ENCODE measurements at regions not wholly inside any gene's neighbourhood (a gene's known extent, or its start where the extent isn't known, plus 50 kb on each side); places are given as distances from the start of the nearest gene placed in this dataset.

DNA sequence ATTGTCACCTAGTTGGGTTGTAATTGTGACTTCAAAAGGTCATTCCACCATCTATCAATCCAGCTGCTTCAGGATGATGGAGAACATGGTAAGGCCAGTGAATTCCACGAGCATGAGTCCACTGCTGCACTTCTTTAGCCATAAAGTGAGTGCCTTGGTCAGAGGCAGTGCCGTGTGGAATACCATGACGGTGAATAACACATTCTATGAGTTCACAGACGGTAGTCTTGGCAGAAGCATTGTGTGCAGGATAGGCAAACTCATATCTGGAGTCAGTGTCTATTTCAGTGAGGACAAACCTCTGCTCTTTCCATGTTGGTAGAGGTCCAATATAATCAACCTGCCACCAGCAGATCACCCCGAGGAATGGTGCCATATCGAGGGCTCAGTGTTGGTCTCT, 650.9 kb downstream of the KCNJ2 start:
- DNase-seq: no peak

DNA sequence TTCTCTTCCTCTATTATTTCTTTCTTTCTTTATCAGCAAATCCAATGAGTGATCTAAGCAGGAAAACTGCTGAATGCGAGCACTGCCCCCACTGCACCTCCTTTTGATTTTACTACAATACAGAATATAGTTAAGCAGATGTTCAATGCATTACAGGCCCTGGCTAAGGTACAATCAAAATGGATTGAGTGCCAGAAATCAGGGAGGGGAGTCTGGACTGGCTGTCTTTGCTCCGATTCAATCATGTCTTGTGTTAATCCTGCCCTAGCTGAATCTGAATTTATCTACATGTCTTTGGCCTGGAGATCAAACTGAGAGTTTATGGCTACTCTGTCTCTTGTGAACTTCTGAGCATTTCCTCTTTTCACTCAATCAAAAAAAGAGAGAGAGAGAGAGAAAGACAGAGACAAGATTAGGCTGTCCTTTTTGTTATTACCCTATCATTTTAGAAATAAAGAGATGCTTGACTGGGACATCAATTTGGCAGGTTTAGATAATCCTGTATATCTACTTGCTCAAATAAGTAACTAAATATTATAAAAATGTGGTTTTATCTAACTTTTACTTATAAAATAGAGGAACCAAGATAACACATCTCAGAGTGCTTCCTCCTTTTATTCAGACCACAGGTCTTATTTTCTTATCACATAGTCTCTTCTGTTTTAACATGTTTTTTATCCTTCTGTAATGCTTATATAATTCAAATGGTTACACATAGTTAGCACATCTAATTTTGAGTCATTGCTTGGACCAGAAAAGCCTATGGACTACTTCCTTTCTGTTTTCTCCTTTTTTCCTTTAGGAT, 656.2 kb downstream of the KCNJ2 start:
- no peak for DNase-seq

DNA sequence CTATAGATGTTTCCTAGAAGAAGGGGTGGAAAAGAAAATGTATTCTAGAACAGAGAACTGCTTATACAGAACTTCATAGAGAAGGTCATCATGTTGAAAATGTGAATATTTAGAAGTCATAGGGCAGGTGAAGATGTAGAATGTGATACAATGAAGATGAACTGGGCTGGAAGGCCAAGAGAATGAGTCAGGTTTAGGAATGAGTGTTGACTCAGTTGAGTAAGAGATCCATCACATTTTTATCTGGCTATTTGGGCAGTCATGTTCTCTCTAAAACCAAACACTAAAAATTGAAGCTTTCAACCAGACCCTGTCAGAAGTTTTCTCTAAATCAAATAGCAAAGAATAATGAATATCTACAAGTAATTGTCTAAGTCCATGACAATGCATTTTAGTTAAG, 660.5 kb downstream of the KCNJ2 start:
- no peak for DNase-seq

DNA sequence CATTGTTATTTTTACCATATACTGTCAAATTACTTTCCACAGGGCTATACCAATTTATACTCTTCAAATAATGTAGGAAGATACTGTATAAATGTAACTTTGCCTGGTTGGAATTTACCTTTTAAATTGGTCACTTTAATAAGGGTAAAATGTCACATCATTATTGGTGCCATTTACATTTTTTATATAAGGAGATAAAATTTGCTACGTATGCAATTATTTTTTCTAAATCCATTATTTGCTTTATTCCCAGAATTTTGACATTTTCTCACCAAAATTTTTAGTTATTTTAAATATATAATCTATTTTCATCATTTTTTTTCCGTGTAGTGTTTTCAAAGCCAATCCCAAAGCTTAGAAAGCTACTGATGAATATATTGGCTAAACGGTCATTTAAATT, 664.7 kb downstream of the KCNJ2 start:
- no peak for DNase-seq

DNA sequence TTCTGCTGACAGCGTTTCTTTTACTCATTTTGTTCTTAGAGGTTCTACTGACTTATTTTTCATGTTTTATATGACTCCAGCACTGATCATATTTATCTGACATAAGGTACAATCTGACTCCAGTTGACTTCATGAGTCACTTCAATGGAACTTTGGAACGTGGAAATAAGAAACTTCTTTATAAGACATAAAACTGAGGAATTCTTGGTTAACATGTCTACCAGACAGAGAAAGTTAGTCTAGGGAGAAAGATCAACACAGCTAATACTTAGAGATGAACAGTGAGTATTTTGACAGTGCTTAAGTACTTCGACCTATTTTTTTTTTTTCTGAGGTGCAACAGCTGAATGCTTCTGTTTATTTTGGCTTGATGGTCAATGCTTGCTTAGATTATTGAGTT, 679.5 kb downstream of the KCNJ2 start:
- DNase-seq: no peak

DNA sequence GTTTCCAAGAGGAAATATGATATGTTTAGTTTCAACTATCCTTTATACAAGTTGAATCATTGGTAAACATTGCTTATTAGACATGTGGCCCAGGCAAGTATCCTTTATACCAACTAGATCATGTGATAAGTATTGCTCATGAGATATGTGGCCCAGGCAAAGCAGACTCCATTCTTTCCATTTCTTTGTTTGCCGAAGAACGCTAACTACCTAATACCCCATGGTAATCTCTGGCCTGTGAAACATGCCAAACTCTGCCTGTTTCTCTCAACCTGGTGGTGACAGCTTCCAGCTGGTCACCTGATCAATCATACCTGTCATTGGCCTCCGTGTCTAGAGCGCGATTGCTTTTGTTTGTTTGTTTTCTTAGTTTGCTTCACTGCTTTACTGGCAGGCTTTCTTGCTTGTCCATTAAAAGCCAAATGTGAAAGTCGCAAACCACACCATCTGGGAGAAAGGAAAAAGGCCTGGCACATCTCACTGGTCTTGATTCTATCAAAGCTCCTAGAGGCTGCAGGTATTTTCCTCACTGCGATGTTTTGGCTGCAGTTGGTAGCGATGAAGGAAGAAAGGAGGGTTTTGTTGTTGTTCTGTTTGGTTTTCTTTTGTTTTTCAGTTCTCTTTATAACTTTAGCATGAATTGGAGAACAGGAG, 686.2 kb downstream of the KCNJ2 start:
- no peak for DNase-seq

DNA sequence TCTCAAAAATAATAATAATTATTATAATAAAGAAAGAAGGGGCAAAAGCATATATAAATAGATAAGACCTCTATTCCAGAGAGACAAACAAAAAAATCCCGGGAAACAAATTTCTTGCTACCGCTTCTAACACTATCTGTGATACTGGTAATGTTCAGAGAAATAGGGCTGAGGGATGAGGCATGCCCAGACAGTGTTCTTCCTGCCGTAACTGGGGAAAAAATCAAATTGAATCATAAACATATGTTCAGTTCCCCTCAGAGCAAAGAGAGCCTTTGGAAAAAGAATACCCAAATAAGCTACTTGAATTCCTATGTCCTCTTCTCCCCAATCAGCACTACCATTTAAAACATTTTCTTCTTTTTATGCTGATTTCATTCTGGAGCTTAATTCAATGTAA, 688.0 kb downstream of the KCNJ2 start:
- DNase-seq: no peak

DNA sequence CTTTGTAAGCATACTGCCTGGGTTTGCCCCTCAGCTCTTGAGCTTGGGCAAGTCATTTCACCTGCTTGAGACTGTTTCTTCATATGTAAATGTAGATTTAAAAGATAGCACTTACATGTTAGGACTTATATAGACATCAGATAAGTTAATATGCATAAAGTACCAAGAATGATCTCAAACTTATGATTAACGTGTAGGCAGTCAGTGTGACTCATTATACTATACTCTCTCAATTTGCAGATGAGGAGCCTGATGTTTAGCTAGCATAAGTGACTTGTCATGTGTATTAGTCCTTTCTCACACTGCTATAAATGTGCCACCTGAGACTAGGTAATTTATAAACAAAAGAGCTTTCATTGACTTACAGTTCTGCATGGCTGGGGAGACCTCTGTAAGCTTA, 690.5 kb downstream of the KCNJ2 start:
- no peak for DNase-seq

DNA sequence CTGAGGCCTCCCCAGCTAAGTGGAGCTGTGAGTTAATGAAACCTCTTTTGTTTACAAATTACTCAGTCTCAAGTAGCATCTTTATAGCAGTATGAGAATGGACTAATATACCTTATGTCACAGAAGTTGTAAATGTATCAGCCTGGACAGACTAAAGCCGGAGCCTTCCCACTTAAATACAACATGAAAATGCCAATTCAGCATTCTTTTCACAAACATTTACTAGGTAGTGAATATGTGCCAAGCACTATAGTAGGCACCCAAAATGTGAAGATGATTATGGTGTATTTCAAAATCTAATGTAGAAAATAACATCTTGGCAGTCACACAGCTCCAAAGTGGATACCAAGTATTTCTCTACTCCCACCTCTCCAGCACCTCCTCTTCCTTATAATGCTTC, 693.0 kb downstream of the KCNJ2 start:
- DNase-seq: no peak

DNA sequence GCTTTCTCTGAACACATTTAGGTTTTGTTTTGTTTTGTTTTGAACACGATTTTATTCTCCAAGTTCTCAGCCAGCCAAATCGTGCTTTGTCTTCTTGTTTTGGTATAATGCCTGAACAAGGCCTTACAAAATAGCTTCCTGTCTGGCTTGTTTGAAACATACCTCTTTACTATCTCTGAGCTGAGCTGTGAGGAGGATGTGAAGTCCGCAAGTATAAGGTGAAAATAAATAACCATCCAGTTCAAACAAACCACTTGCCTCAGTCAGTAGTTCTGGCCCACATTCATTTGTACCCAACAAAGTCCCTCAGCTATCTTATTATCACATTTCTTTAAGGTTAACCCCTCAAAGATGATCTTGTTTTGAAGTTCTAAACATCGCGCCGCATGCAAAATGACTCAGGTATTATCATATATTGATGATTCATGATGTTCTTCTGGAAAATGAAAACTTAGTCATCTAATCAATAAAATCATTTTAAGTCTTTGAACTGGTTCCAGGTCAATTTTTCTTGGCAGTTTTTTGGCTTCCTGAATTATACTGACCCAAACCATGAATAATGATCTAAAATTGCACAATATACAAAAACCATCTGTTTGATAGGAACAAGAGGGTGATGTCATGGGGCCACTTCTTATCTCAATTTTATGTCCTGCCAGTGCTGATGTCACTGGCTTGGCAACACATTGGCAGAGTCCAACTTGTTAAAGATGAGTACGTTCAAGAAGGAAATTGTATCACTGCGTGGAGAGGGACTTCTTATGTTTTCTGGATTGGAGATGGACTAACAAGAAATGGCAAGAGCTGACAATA, 694.3 kb downstream of the KCNJ2 start:
- DNase-seq: no peak

DNA sequence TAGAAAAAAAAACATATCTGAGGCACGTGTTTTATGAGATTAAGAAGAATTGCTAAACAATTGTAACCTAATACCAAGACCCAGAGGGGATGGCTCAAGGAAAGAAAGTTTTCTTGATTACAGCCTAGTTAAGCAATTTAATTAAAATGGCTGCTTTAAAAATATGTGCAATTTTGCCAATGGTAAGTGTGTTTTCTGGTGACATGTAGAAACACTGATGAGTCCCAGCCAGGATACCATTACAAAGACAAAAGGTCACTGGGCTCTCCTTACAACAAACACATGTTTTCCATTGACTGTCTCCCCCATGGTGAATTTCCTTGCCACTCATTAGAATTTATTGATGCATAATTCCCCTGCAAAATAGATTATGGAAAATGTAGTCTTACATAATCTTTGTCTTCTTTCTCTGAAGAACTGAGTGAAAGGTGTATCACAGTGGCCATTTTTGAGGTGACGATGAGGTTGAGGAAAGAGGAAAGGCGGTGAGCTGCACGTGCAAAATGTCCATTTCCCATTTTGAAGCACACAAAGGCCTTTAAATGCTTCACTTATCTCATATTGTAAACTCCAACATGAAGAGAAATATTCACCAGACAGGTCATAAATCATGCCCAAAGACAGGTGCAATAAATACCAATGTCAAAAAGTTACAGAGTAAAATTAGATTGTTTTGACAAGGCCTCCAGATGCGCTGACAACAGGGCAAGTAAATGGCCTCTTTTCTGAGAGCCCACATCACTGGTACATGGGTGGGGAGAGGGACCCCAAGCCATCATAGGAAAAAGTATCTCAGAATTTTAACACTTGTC, 696.9 kb downstream of the KCNJ2 start:
- no peak for DNase-seq

DNA sequence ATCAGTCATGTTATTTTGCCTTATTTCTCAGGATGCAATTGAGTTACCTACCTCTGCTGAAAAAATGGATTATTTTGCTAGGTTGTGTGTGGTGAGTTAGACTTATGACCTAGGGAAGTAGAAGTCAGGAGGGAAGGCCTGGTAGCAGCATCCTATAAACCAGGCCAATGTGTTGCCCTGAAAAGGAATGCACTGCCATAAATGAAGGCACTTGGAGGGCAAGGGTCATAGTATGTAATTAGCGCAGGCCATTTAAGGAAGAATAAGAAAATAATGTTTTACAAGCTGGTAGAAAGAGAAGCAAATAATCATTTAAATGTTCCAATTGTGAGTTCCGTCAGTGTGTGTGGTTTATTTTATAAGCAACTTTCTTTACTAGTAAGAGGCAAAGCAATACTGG, 698.8 kb downstream of the KCNJ2 start:
- DNase-seq: no peak

DNA sequence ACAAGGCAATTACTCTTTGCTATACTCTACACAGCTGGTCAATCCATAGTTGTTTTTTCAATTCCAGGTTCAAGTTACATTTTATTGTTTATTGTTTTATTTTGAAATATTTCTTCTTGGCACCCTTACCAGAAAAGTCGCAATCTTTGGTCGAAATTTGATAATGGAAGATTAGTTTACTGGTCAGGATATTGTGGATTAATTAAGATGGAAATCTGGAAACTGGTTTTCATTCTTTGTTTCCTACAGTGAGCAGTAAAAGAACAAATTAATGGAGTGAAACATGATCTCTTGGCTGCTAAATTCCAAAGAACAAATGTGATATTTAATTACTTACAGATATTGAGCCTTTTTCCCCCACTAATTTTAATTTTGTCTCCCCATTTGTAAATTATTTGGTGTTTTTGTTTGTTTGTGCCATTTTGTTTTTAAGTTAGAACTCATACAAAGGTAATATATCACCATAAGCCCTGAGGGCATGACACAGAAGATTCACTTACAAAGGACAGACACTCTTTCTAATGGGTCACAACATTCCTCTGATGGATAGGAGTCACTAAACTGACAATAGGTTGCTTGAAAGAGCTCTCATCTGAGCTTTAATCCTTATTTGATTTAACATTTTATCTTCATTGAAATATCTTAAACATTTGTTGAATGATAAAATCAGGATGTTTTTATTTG, 700.2 kb downstream of the KCNJ2 start:
- DNase-seq: no peak

DNA sequence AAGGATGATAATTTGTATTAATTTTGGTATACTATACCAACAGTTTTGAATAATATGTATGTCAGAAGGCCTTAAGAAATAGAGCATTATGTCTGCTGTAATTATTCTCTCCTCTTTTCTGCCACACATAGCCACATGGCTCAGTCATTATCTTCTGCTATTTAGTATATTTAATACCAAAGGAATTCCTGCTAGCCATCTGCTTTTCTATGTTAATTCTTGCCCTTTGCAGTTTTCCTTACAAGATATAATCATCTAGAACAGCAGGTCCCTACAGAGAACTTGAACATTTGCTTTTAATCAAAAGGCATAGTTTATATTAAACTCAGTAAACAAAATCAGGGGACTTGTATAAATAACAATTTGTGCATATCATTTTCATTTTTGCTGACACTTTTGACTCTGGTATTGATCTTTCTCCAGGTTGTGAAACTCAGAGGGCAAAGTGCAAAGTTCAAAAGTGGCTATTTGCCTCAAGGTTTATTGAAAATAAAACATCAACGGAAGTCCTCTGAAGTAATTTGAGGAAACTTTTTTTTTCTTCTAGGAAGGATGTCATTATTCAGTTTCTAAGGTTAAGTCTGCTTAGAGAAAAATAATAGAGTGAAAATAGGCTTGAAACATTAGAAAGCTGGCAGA, 702.0 kb downstream of the KCNJ2 start:
- DNase-seq: no peak

DNA sequence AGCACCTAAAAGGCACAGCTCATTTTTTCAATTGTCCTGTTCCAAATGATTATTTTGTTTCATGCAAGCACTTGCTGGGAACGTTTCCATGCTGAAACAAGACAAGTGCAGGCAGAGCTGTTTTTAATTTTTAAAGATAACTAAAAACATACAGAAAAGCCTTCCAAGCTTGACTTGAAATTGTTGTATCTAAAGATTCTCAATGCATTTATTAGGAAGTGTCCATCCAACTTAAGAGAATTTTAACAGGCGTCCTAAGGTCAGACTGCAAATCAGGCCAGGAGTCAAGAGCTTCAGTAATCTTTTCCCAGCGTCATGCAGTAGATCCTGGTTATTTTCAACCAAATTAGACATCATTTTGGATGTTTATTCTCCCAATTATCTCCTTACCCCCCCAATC, 702.8 kb downstream of the KCNJ2 start:
- no peak for DNase-seq

DNA sequence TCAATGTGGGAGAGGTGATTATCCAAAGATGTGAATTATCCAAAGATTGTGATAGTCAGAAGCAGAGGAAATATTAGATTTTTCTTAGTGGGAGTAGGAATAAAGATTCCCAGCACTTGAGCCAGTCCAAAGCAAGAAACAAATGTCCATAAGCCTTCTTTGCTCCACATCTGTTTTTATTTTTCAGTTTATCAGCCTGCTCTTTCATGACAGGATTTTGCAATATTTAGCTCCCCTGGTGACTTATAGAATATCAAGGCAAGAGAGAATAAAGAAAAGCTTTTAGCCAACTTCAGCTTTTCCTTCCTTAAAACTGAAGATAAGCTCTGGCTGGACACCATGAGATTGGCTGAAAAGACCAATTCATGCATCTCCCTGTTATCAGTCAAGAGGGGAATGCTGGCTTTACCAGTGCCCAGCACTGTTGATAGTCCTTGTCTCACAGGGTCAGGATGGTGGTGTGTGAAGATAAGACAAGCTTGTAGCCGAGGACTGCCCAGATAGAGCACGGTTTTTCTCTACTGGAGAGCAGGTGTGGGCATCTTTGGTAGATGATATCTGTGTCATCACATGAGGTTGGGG, 706.5 kb downstream of the KCNJ2 start:
- no peak for DNase-seq

DNA sequence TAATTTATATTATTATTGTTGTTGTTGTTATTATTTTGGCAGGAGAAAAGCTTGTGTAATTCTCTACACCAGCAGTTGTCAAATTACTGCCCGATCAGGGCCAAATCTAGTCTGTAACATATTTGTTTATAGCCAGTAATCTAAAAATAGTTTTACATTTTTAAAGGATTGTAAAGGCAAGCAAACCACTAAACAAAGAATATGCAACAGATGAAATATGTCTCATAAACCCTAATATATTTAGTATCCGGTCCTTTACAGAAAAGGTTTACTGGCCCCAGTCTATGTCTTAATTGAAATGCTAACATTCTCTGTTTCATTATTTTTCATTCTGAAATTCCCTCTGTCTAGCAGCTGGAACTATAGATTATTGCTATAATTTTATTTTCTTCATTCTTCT, 709.5 kb downstream of the KCNJ2 start:
- DNase-seq: no peak

DNA sequence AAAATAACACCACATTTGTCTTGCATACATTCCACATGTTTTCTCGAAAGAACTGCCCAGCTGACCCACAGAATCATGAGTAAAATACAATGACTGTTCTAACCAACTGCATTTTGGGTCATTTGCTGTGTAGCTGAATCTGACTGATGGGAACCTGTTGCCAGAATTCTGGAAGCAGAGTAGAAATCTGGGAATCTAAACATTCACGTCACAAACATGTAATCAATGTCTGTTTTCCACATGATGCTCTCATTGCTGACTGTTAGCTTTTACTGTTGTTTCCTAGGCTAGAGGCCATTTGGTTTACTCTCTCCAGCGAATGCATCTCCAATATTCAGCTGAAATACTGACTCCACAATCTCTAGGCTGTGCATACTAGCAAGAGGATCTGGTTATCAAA, 710.1 kb downstream of the KCNJ2 start:
- DNase-seq: no peak

DNA sequence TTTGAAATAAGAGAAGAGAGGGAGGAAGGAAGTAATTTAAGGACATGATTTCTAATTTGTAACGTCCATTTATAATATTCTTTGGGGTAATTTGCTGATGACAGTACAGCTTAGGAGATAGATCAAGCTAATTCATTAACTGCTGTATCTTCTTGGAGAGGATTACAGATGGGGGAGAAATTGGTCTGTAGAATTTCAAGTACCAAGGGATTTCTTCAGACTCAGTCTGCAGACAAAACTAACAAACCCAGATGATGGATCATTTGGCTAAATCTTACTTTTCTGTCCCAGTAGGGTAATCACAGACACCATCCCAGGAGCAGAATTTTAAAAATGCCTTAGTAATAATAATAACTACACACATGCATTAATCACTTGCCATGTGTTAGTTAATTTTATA, 711.8 kb downstream of the KCNJ2 start:
- no peak for DNase-seq

DNA sequence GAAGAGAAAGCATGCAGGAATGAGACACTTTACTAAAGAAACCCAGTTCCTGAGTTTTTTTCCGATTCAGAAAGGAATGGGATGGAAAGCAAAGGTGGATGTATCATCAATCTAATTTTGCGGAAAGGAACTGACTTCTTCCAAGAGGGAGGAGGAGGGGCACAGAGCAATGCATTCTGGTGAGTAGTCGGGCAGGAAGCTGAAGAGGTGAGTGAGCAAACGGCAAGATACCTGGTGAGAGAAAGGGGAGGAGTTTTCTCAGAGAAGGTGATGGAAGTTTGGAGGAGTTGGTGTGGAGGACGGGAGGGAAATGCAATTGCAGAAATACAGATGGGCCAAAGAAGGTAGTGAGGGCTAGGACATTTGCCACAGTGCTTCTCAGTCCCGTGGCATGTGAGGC, 713.2 kb downstream of the KCNJ2 start:
- DNase-seq: no peak

DNA sequence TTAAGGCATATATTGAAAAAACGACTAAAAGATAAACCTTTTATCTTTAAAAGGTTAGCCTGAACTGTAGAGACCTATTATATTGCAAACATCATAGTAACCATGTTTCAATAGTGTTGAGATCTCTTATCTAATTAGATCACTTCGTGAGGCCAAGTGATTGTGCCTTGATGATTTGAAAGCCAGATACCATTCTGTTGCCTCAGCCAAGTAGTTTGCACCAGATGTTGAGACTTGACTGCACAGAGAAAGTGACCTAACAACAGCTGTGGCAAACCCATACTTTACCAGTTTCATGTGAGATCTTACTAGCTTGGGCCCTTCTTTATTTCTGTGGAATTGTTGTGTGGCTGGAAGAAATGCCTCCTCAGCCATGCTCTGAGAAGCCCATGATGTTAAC, 717.3 kb downstream of the KCNJ2 start:
- no peak for DNase-seq

DNA sequence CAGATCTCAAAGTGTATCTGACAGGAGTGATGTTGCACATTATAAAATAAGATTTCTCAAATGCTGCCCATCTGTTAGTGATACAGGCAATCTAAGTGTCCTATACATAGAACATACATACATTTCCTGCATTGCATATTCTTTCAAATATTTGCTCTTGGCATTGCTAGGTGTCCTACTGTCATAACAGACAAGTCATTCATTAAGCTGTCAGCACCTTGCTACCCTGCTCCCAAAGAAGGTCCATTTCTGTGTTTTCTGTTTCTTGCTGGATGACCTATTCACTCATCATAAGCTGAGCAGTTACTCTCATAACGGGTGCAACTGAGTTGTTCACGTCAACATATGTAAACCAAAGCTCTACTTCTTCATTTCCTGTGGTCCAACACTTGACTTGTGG, 719.0 kb downstream of the KCNJ2 start:
- DNase-seq: no peak

All from NCI-H526 treated with DMSO at 0.1 percent for 48 hours (cell line).